IMR-90 (cell line): ENCODE measurements at regions not wholly inside any gene's neighbourhood (a gene's known extent, or its start where the extent isn't known, plus 50 kb on each side); places are given as distances from the start of the nearest gene placed in this dataset.

Source experiments
- ATAC-seq: fragments of 200-7000 bp; cut with Tn5 transposase; 2 replicates; pipeline ENCODE4 v1.9.1; 2020; ENCODE audit warnings: low read depth, mild to moderate bottlenecking, moderate library complexity
- BruUV-seq: library from RNA; stranded (reverse); fragments of 400-500 nt; replicated peaks from 2 replicates; lab custom pipeline; 2021; lab: Mats Ljungman, UMichigan
- CTCF ChIA-PET: fragments of 300-600 bp; formaldehyde crosslinking; extraction: SDS; loops from one replicate; lab custom pipeline; 2021; ENCODE audit warnings: antibody characterized with exemption; lab: Yijun Ruan, JAX
- POLR2A ChIA-PET: fragments of 300-600 bp; sonication (Branson Sonifier 250); formaldehyde crosslinking; loops from one replicate; lab custom pipeline; 2022; ENCODE audit warnings: antibody characterized with exemption; ENCODE audit not compliant: unreplicated experiment; lab: Charles Lee
- DNase-seq: peaks from one replicate; pipeline ENCODE4 v3.0.0; 2013
- H2AFZ ChIP-seq: replicated peaks from 2 replicates; pipeline ENCODE3; 2013; ENCODE audit warnings: low read length, mild to moderate bottlenecking; ENCODE audit not compliant: poor library complexity
- H2AK5ac ChIP-seq: 2 replicates; pipeline ENCODE4 v1.6.1; 2013; ENCODE audit warnings: low read depth, low read length, inconsistent platforms
- H2AK9ac ChIP-seq: replicated peaks from 2 replicates; pipeline ENCODE3; 2013; ENCODE audit warnings: mild to moderate bottlenecking, low read depth, low read length, moderate library complexity; ENCODE audit not compliant: poor library complexity
- H2BK120ac ChIP-seq: 2 replicates; pipeline ENCODE4 v1.6.1; 2013; ENCODE audit warnings: low read depth, low read length, inconsistent platforms
- H2BK15ac ChIP-seq: 3 replicates; pipeline ENCODE4 v1.6.1; 2013; ENCODE audit warnings: low read depth, low read length, inconsistent platforms
- H2BK20ac ChIP-seq: 2 replicates; pipeline ENCODE4 v1.6.1; 2013; ENCODE audit warnings: low read depth, mild to moderate bottlenecking, inconsistent platforms, low read length, moderate library complexity
- H2BK5ac ChIP-seq: 2 replicates; pipeline ENCODE4 v1.6.1; 2013; ENCODE audit warnings: mild to moderate bottlenecking, low read depth, low read length, inconsistent platforms; ENCODE audit not compliant: poor library complexity, severe bottlenecking
- H3K14ac ChIP-seq: replicated peaks from 2 replicates; pipeline ENCODE4 v1.6.1; 2013; ENCODE audit warnings: low read depth, low read length, inconsistent platforms
- H3K18ac ChIP-seq: 2 replicates; pipeline ENCODE4 v1.6.1; 2013; ENCODE audit warnings: low read depth, low read length, control low read depth
- H3K23ac ChIP-seq: 2 replicates; pipeline ENCODE4 v1.6.1; 2013; ENCODE audit warnings: low read depth, low read length, inconsistent platforms
- H3K27ac ChIP-seq: 2 replicates; pipeline ENCODE4 v1.5.1; 2013; ENCODE audit warnings: mild to moderate bottlenecking, control low read depth, low read length; ENCODE audit not compliant: insufficient read depth
- H3K27me3 ChIP-seq: 2 replicates; pipeline ENCODE4 v1.6.1; 2013; ENCODE audit warnings: low read length; ENCODE audit not compliant: control insufficient read depth, insufficient read depth
- H3K36me3 ChIP-seq: 2 replicates; pipeline ENCODE4 v1.6.1; 2013; ENCODE audit warnings: low read length, mixed read lengths; ENCODE audit not compliant: control insufficient read depth, insufficient read depth
- H3K4ac ChIP-seq: 2 replicates; pipeline ENCODE4 v1.6.1; 2013; ENCODE audit warnings: low read depth, low read length, inconsistent platforms
- H3K4me1 ChIP-seq: 2 replicates; pipeline ENCODE4 v1.6.1; 2013; ENCODE audit warnings: low read length, mixed read lengths; ENCODE audit not compliant: control insufficient read depth, insufficient read depth
- H3K4me2 ChIP-seq: 2 replicates; pipeline ENCODE4 v1.6.1; 2013; ENCODE audit warnings: low read depth, mild to moderate bottlenecking, control low read depth, low read length, moderate library complexity
- H3K4me3 ChIP-seq: 2 replicates; pipeline ENCODE4 v1.5.1; 2013; ENCODE audit warnings: low read depth, mild to moderate bottlenecking, control low read depth, low read length, moderate library complexity; ENCODE audit not compliant: insufficient read depth
- H3K56ac ChIP-seq: 2 replicates; pipeline ENCODE4 v1.6.1; 2013; ENCODE audit warnings: low read length, inconsistent platforms; ENCODE audit not compliant: insufficient read depth; ENCODE audit errors: extremely low read depth
- H3K79me1 ChIP-seq, 2 experiments: 2 replicates each; pipeline ENCODE4 v1.6.1; 2013; ENCODE audit warnings: low read length in 2 of 2, inconsistent platforms in 1 of 2, low read depth in 1 of 2
- H3K9ac ChIP-seq: 2 replicates; pipeline ENCODE4 v1.6.1; 2013; ENCODE audit warnings: low read depth, low read length, control low read depth
- H3K9me1 ChIP-seq: 2 replicates; pipeline ENCODE4 v1.6.1; 2013; ENCODE audit warnings: low read length, inconsistent platforms; ENCODE audit not compliant: insufficient read depth
- H3K9me3 ChIP-seq: 2 replicates; pipeline ENCODE4 v1.6.1; 2013; ENCODE audit warnings: low read length; ENCODE audit not compliant: control insufficient read depth, insufficient read depth
- H4K20me1 ChIP-seq: 2 replicates; pipeline ENCODE4 v1.6.1; 2013; ENCODE audit warnings: low read length, inconsistent platforms; ENCODE audit not compliant: insufficient read depth
- H4K5ac ChIP-seq: 2 replicates; pipeline ENCODE4 v1.6.1; 2013; ENCODE audit warnings: mild to moderate bottlenecking, low read depth, low read length, control low read depth
- H4K8ac ChIP-seq, 2 experiments: 2 replicates each; pipeline ENCODE4 v1.6.1; 2013; ENCODE audit warnings: low read depth in 2 of 2, low read length in 2 of 2, control low read depth in 1 of 2, inconsistent platforms in 1 of 2
- H4K91ac ChIP-seq: 2 replicates; pipeline ENCODE4 v1.6.1; 2013; ENCODE audit warnings: low read depth, low read length, inconsistent platforms; ENCODE audit not compliant: insufficient read depth
- FOS ChIP-seq: fragments of 150-350 bp; IDR thresholded peaks from 2 replicates; pipeline ENCODE4 v1.6.1; 2016; ENCODE audit warnings: low read depth, low read length
- MAFK ChIP-seq: IDR thresholded peaks from 2 replicates; pipeline ENCODE4 v1.6.1; 2012; ENCODE audit warnings: low read depth, low read length, improper control_type of control experiment
- POLR2A ChIP-seq: IDR thresholded peaks from 2 replicates; pipeline ENCODE4 v1.6.1; 2012; ENCODE audit warnings: mild to moderate bottlenecking, low read depth, low read length
- RCOR1 ChIP-seq: IDR thresholded peaks from 2 replicates; pipeline ENCODE4 v1.6.1; 2012; ENCODE audit warnings: mild to moderate bottlenecking, low read length, improper control_type of control experiment; ENCODE audit not compliant: insufficient replicate concordance
- WGBS, 2 experiments: methylation state at CpG; one replicate each; pipeline versions ENCODE4 v1.1.5 to v1.1.7; 2013; ENCODE audit warnings: missing lambda C conversion rate in 2 of 2; ENCODE audit not compliant: insufficient read length in 1 of 2; ENCODE audit errors: extremely low coverage in 2 of 2; 5-methylcytosine and 5-hydroxymethylcytosine counted together
- dilution Hi-C: fragments of 300-500 bp; cut with HindIII; formaldehyde crosslinking; loops from one replicate; pipeline ENCODE4 v1.14.3; 2018; ENCODE audit warnings: low sequenced_read_pairs; ENCODE audit not compliant: unreplicated experiment
- in situ Hi-C: fragments of 300-500 bp; cut with MboI; formaldehyde crosslinking; loops from 3 replicates; pipeline ENCODE4 v1.14.3; 2019; ENCODE audit warnings: low sequenced_read_pairs, inconsistent platforms, mixed read lengths
- intact Hi-C: fragments of 100-400 bp; cut with micrococcal nuclease; formaldehyde crosslinking; loops from 2 replicates; pipeline ENCODE4 v1.10.0; 2022
- TF ChIP-seq, protein P1 (sequence below): fragments of 150-350 bp; IDR thresholded peaks from 2 replicates; pipeline ENCODE4 v1.6.1; 2016; ENCODE audit warnings: low read depth, mild to moderate bottlenecking, low read length, moderate library complexity, borderline replicate concordance

GRCh38 chr2:200144571-200144970 lies 161.9 kb upstream of the SPATS2L start:
- intact Hi-C loops, result no loop called here
- POLR2A ChIA-PET, result no interaction called here

More at GRCh38 chr2:200144571-200144970, 161.9 kb upstream of the SPATS2L start:
- Histone ChIP-seq H2AK5ac (no peak overlapping the region), H3K27ac (no peak overlapping the region), H3K9ac (no peak overlapping the region), H2BK15ac (no peak overlapping the region), H4K8ac (no peak overlapping the region), H3K36me3 (no peaks in the 10 kb centered on the region), H2AK9ac (no peak overlapping the region), H3K14ac (no peak overlapping the region), H4K5ac (no peak overlapping the region), H2BK20ac (no peak overlapping the region), H3K4ac (no peak overlapping the region), H4K20me1 (no peaks in the 10 kb centered on the region), H2BK120ac (no peak overlapping the region), H3K4me2 (no peak overlapping the region), H3K4me1 (no peaks in the 10 kb centered on the region), H3K4me3 (no peak overlapping the region), H3K9me3 (peaks cover 5% of the 10 kb centered on the region; the same call in 1 of the 2 replicates), H3K56ac (no peak overlapping the region), H2AFZ (no peak overlapping the region), H3K27me3 (no peaks in the 10 kb centered on the region), H3K23ac (no peak overlapping the region), H2BK5ac (no peak overlapping the region), H3K79me1 (no peaks in the 10 kb centered on the region), H4K91ac (no peak overlapping the region), H3K18ac (no peak overlapping the region), H3K9me1 (no peaks in the 10 kb centered on the region)
- no TSS peak for BruUV-seq
- DNase-seq (no peak), ATAC-seq (no peak)
- in situ Hi-C loops (no loop called here), dilution Hi-C loops (no loop called here)
- CTCF ChIA-PET, result no interaction called here
- TF ChIP-seq POLR2A, result no peak
- no peak for TF ChIP-seq MAFK
- no peak for TF ChIP-seq FOS
- TF ChIP-seq, protein P1, sequence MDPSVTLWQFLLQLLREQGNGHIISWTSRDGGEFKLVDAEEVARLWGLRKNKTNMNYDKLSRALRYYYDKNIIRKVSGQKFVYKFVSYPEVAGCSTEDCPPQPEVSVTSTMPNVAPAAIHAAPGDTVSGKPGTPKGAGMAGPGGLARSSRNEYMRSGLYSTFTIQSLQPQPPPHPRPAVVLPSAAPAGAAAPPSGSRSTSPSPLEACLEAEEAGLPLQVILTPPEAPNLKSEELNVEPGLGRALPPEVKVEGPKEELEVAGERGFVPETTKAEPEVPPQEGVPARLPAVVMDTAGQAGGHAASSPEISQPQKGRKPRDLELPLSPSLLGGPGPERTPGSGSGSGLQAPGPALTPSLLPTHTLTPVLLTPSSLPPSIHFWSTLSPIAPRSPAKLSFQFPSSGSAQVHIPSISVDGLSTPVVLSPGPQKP, result no peak
- no peak for TF ChIP-seq RCOR1
- WGBS, 2 experiments, result 72% methylated on average over 2 of the region's 2 CpGs; no CpG with 5 or more reads in 1 of the 2 experiments
